DOHH2 (cell line): ENCODE measurements at regions not wholly inside any gene's neighbourhood (a gene's known extent, or its start where the extent isn't known, plus 50 kb on each side); places are given as distances from the start of the nearest gene placed in this dataset.

Experiments used
- H3F3A ChIP-seq: fragments of 200-600 bp; sonication (generic), shearing (Covaris generic); 2 replicates; pipeline ENCODE4 v1.6.0; 2016; ENCODE audit warnings: antibody characterized with exemption, mild to moderate bottlenecking; ENCODE audit not compliant: control insufficient read depth, insufficient read depth
- H3K27ac ChIP-seq: fragments of 200-600 bp; sonication (generic); 2 replicates; pipeline ENCODE4 v1.5.1; 2014; ENCODE audit warnings: low read depth, mild to moderate bottlenecking, low read length, moderate library complexity
- H3K27me3 ChIP-seq: fragments of 200-600 bp; sonication (generic); 2 replicates; pipeline ENCODE4 v1.6.1; 2014; ENCODE audit warnings: mild to moderate bottlenecking, low read length, mixed read lengths; ENCODE audit not compliant: control insufficient read depth
- H3K36me3 ChIP-seq: fragments of 200-600 bp; sonication (generic); 2 replicates; pipeline ENCODE4 v1.6.1; 2014; ENCODE audit warnings: mild to moderate bottlenecking, low read length, moderate library complexity, mixed read lengths; ENCODE audit not compliant: control insufficient read depth
- H3K4me1 ChIP-seq: fragments of 200-600 bp; sonication (generic); 2 replicates; pipeline ENCODE4 v1.6.1; 2014; ENCODE audit warnings: mild to moderate bottlenecking, low read length, mixed read lengths; ENCODE audit not compliant: control insufficient read depth
- H3K4me2 ChIP-seq: fragments of 200-600 bp; sonication (generic); 2 replicates; pipeline ENCODE4 v1.6.0; 2014; ENCODE audit warnings: mild to moderate bottlenecking, low read length, moderate library complexity
- H3K4me3 ChIP-seq: fragments of 200-600 bp; sonication (generic); 2 replicates; pipeline ENCODE4 v1.5.1; 2014; ENCODE audit warnings: mild to moderate bottlenecking, low read length, mixed read lengths
- H3K79me2 ChIP-seq: fragments of 200-600 bp; sonication (generic); 2 replicates; pipeline ENCODE4 v1.6.1; 2014; ENCODE audit warnings: mild to moderate bottlenecking, low read length, mixed read lengths; ENCODE audit not compliant: control insufficient read depth
- H3K9me2 ChIP-seq: fragments of 200-600 bp; sonication (generic); replicated peaks from 2 replicates; pipeline ENCODE4 v1.6.1; 2014; ENCODE audit warnings: mild to moderate bottlenecking, low read length, mixed read lengths; ENCODE audit not compliant: control insufficient read depth
- H3K9me3 ChIP-seq: fragments of 200-600 bp; sonication (generic); 2 replicates; pipeline ENCODE4 v1.6.1; 2014; ENCODE audit warnings: antibody characterized with exemption, low read length, mixed read lengths; ENCODE audit not compliant: control insufficient read depth, insufficient read depth
- H4K20me1 ChIP-seq: fragments of 200-600 bp; sonication (generic); 2 replicates; pipeline ENCODE4 v1.6.0; 2014; ENCODE audit warnings: low read depth, mild to moderate bottlenecking, antibody characterized with exemption, low read length, moderate library complexity; ENCODE audit not compliant: control insufficient read depth, insufficient read depth
- CTCF ChIP-seq: fragments of 200-600 bp; sonication (generic); IDR thresholded peaks from one replicate; pipeline ENCODE4 v1.5.1; 2014; ENCODE audit warnings: antibody characterized with exemption, mild to moderate bottlenecking, low read depth, low read length; ENCODE audit not compliant: poor library complexity, severe bottlenecking
- EZH2phosphoT487 ChIP-seq: fragments of 200-600 bp; sonication (generic); IDR thresholded peaks from 2 replicates; pipeline ENCODE4 v1.6.1; 2017; ENCODE audit warnings: borderline replicate concordance, mild to moderate bottlenecking, antibody characterized with exemption, low read length, moderate library complexity, mixed read lengths

- Histone ChIP-seq H3K4me1 (no peaks in the 10 kb centered on the region), H3F3A (no peaks in the 10 kb centered on the region), H3K36me3 (no peaks in the 10 kb centered on the region), H3K9me2 (no peaks in the 10 kb centered on the region), H3K4me3 (no peak overlapping the region), H3K9me3 (no peaks in the 10 kb centered on the region), H3K27ac (no peak overlapping the region), H4K20me1 (no peaks in the 10 kb centered on the region), H3K4me2 (no peak overlapping the region), H3K79me2 (no peaks in the 10 kb centered on the region), H3K27me3 (no peaks in the 10 kb centered on the region)
- no peak for TF ChIP-seq CTCF
- TF ChIP-seq EZH2phosphoT487 = no peak
Observed at GRCh38 chr5:104909803-104910202, 1347.2 kb upstream of the NUDT12 start.

GRCh38 chr5:104904561-104904960 lies 1342.0 kb upstream of the NUDT12 start:
- no peaks in the 10 kb centered on the region for H3K27me3 ChIP-seq
- TF ChIP-seq EZH2phosphoT487 (no peak), CTCF (no peak)
- H3K79me2 ChIP-seq = no peaks in the 10 kb centered on the region
- no peak overlapping the region for H3K4me2 ChIP-seq
- no peaks in the 10 kb centered on the region for H3K36me3 ChIP-seq
- H4K20me1 ChIP-seq = no peaks in the 10 kb centered on the region
- H3F3A ChIP-seq = no peaks in the 10 kb centered on the region
- H3K9me2 ChIP-seq = no peaks in the 10 kb centered on the region
- H3K9me3 ChIP-seq = no peaks in the 10 kb centered on the region
- H3K4me3 ChIP-seq = no peak overlapping the region
- no peaks in the 10 kb centered on the region for H3K4me1 ChIP-seq
- no peak overlapping the region for H3K27ac ChIP-seq

GRCh38 chr5:104903941-104904340 lies 1341.4 kb upstream of the NUDT12 start:
- Histone ChIP-seq H3K9me2 (no peaks in the 10 kb centered on the region), H4K20me1 (no peaks in the 10 kb centered on the region), H3K4me2 (no peak overlapping the region), H3K4me3 (no peak overlapping the region), H3F3A (no peaks in the 10 kb centered on the region), H3K27me3 (no peaks in the 10 kb centered on the region), H3K9me3 (no peaks in the 10 kb centered on the region), H3K79me2 (no peaks in the 10 kb centered on the region), H3K27ac (no peak overlapping the region), H3K4me1 (no peaks in the 10 kb centered on the region), H3K36me3 (no peaks in the 10 kb centered on the region)
- TF ChIP-seq CTCF (no peak), EZH2phosphoT487 (no peak)

- H3K9me2 ChIP-seq = no peaks in the 10 kb centered on the region
- H3K79me2 ChIP-seq = no peaks in the 10 kb centered on the region
- H3K4me2 ChIP-seq = no peak overlapping the region
- no peaks in the 10 kb centered on the region for H3K36me3 ChIP-seq
- no peaks in the 10 kb centered on the region for H3F3A ChIP-seq
- H3K27me3 ChIP-seq = no peaks in the 10 kb centered on the region
- no peaks in the 10 kb centered on the region for H4K20me1 ChIP-seq
- no peak overlapping the region for H3K4me3 ChIP-seq
- no peaks in the 10 kb centered on the region for H3K4me1 ChIP-seq
- H3K9me3 ChIP-seq = no peaks in the 10 kb centered on the region
- H3K27ac ChIP-seq = no peak overlapping the region
- TF ChIP-seq CTCF (no peak), EZH2phosphoT487 (no peak)
Observed at GRCh38 chr5:104891596-104891995, 1329.0 kb upstream of the NUDT12 start.
